Smooth muscle cell (in vitro differentiated cells): ENCODE measurements at regions not wholly inside any gene's neighbourhood (a gene's known extent, or its start where the extent isn't known, plus 50 kb on each side); places are given as distances from the start of the nearest gene placed in this dataset.

Source experiments
- DNase-seq: peaks from one replicate; lab custom pipeline; 2025; ENCODE audit not compliant: unreplicated experiment; lab: John Stamatoyannopoulos, UW
- H2AFZ ChIP-seq: fragments of 200-600 bp; sonication (generic); 2 replicates; pipeline ENCODE4 v1.6.0; 2016; ENCODE audit warnings: antibody characterized with exemption, low read depth, mild to moderate bottlenecking
- H3F3A ChIP-seq: fragments of 200-600 bp; sonication (generic); 2 replicates; pipeline ENCODE4 v1.6.0; 2017; ENCODE audit warnings: antibody characterized with exemption, low read depth
- H3K27ac ChIP-seq: fragments of 200-600 bp; sonication (generic); 2 replicates; pipeline ENCODE4 v1.5.1; 2016; ENCODE audit warnings: low read depth, mild to moderate bottlenecking
- H3K27me3 ChIP-seq: fragments of 200-600 bp; sonication (generic); 2 replicates; pipeline ENCODE4 v1.6.1; 2016; ENCODE audit warnings: low read depth, mild to moderate bottlenecking
- H3K36me3 ChIP-seq: fragments of 200-600 bp; sonication (generic); 2 replicates; pipeline ENCODE4 v1.5.1; 2016; ENCODE audit warnings: low read depth
- H3K4me1 ChIP-seq: fragments of 200-600 bp; sonication (generic); 2 replicates; pipeline ENCODE4 v1.5.1; 2016; ENCODE audit warnings: low read depth
- H3K4me2 ChIP-seq: fragments of 200-600 bp; sonication (generic); 2 replicates; pipeline ENCODE4 v1.6.0; 2016; ENCODE audit warnings: mild to moderate bottlenecking
- H3K4me3 ChIP-seq: fragments of 200-600 bp; sonication (generic); 2 replicates; pipeline ENCODE4 v1.5.1; 2016; ENCODE audit warnings: mild to moderate bottlenecking
- H3K79me2 ChIP-seq: fragments of 200-600 bp; sonication (generic); 2 replicates; pipeline ENCODE4 v1.6.0; 2016; ENCODE audit warnings: low read depth, mild to moderate bottlenecking
- H3K9ac ChIP-seq: fragments of 200-600 bp; sonication (generic); 2 replicates; pipeline ENCODE4 v1.6.0; 2016; ENCODE audit warnings: low read depth
- H3K9me3 ChIP-seq: fragments of 200-600 bp; sonication (generic); replicated peaks from 2 replicates; pipeline ENCODE4 v1.5.1; 2016; ENCODE audit warnings: low read depth
- H4K20me1 ChIP-seq: fragments of 200-600 bp; sonication (generic); 2 replicates; pipeline ENCODE4 v1.6.0; 2016; ENCODE audit warnings: low read depth
- WGBS: methylation state at CpG from one replicate; pipeline ENCODE4 v1.1.7; 2016; ENCODE audit warnings: low lambda C conversion rate; 5-methylcytosine and 5-hydroxymethylcytosine counted together
- TF ChIP-seq, protein P1 (sequence below): fragments of 200-600 bp; sonication (generic); IDR thresholded peaks from 2 replicates; pipeline ENCODE4 v1.5.1; 2017; ENCODE audit warnings: borderline replicate concordance, mild to moderate bottlenecking, antibody characterized with exemption; ENCODE audit not compliant: insufficient read depth, poor library complexity, severe bottlenecking

- Histone ChIP-seq H3K79me2 (no peaks in the 10 kb centered on the region), H3F3A (no peaks in the 10 kb centered on the region), H3K4me3 (no peak overlapping the region), H3K27me3 (no peaks in the 10 kb centered on the region), H3K4me2 (no peak overlapping the region), H3K9ac (no peak overlapping the region), H3K36me3 (no peaks in the 10 kb centered on the region), H3K27ac (no peak overlapping the region), H2AFZ (no peak overlapping the region), H3K9me3 (no peaks in the 10 kb centered on the region), H4K20me1 (no peaks in the 10 kb centered on the region), H3K4me1 (no peaks in the 10 kb centered on the region)
- WGBS = 92% methylated on average over 3 of the region's 3 CpGs
- TF ChIP-seq, protein P1, sequence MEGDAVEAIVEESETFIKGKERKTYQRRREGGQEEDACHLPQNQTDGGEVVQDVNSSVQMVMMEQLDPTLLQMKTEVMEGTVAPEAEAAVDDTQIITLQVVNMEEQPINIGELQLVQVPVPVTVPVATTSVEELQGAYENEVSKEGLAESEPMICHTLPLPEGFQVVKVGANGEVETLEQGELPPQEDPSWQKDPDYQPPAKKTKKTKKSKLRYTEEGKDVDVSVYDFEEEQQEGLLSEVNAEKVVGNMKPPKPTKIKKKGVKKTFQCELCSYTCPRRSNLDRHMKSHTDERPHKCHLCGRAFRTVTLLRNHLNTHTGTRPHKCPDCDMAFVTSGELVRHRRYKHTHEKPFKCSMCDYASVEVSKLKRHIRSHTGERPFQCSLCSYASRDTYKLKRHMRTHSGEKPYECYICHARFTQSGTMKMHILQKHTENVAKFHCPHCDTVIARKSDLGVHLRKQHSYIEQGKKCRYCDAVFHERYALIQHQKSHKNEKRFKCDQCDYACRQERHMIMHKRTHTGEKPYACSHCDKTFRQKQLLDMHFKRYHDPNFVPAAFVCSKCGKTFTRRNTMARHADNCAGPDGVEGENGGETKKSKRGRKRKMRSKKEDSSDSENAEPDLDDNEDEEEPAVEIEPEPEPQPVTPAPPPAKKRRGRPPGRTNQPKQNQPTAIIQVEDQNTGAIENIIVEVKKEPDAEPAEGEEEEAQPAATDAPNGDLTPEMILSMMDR = no peak
- DNase-seq = no peak
These were observed 146.3 kb upstream of the DMD start for GRCh38 chrX:33357606-33358005.

DNA sequence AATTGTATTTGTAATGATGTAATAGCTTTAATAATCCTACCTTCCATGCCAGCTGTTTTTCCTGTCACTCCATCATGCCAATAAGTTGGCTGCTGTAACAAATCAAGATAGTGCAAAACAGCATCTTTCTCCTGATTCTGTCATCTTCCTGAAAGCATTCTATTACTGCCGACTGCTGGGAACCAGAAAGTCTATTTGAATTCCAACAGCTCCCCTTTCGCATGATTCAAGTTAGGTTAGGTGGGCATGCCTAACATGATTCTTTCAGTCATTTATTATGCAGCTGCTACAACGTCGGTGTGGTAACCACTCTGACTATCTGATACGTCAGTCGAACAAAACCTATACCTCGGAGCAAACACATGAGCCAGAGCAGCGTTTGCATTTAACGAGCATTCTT is 127.9 kb upstream of the DMD start:
- no peak for DNase-seq
- Histone ChIP-seq H3K27ac (no peak overlapping the region), H3K4me3 (peak overlapping the region; percentile 27), H3K4me2 (peak overlapping the region; percentile 64), H3K9ac (no peak overlapping the region), H4K20me1 (no peaks in the 10 kb centered on the region), H3K79me2 (no peaks in the 10 kb centered on the region), H2AFZ (peak overlapping the region; percentile 53), H3K9me3 (no peaks in the 10 kb centered on the region), H3F3A (no peaks in the 10 kb centered on the region), H3K4me1 (no peaks in the 10 kb centered on the region), H3K36me3 (no peaks in the 10 kb centered on the region), H3K27me3 (no peaks in the 10 kb centered on the region)
- 32% methylated on average over 9 of the region's 9 CpGs for WGBS
- TF ChIP-seq, protein P1 = no peak

GRCh38 chrX:33336783-33337182 is 125.4 kb upstream of the DMD start:
- no peaks in the 10 kb centered on the region for H3K79me2 ChIP-seq
- H2AFZ ChIP-seq = no peak overlapping the region
- H3K27me3 ChIP-seq = no peaks in the 10 kb centered on the region
- H3K4me3 ChIP-seq = peak overlapping the region; percentile 12
- no peak overlapping the region for H3K4me2 ChIP-seq
- H3K4me1 ChIP-seq = no peaks in the 10 kb centered on the region
- TF ChIP-seq, protein P1 = peak; percentile 54
- H3K27ac ChIP-seq = no peak overlapping the region
- H4K20me1 ChIP-seq = no peaks in the 10 kb centered on the region
- WGBS = 37% methylated on average over 6 of the region's 6 CpGs
- DNase-seq = no peak
- no peaks in the 10 kb centered on the region for H3K9me3 ChIP-seq
- H3F3A ChIP-seq = no peaks in the 10 kb centered on the region
- H3K9ac ChIP-seq = no peak overlapping the region
- no peaks in the 10 kb centered on the region for H3K36me3 ChIP-seq

GRCh38 chrX:33333271-33333670 is 121.9 kb upstream of the DMD start:
- Histone ChIP-seq H4K20me1 (no peaks in the 10 kb centered on the region), H3K4me1 (no peaks in the 10 kb centered on the region), H3K27me3 (no peaks in the 10 kb centered on the region), H3F3A (no peaks in the 10 kb centered on the region), H3K79me2 (no peaks in the 10 kb centered on the region), H3K4me3 (no peak overlapping the region), H3K36me3 (no peaks in the 10 kb centered on the region), H3K9ac (no peak overlapping the region), H2AFZ (no peak overlapping the region), H3K9me3 (no peaks in the 10 kb centered on the region), H3K27ac (no peak overlapping the region), H3K4me2 (no peak overlapping the region)
- TF ChIP-seq, protein P1 = no peak
- DNase-seq = no peak
- WGBS = 67% methylated on average over 2 of the region's 2 CpGs
